ENCODE measurements at regions not wholly inside any gene's neighbourhood (a gene's known extent, or its start where the extent isn't known, plus 50 kb on each side); places are given as distances from the start of the nearest gene placed in this dataset.

- TF ChIP-seq EP300 (IDR thresholded peaks at IDR 0.05; ENCODE audit: borderline replicate concordance in 1 of 2, low read depth in 2 of 2, low read length in 2 of 2) (no peak), MAX (IDR thresholded peaks at IDR 0.05) (no peak), KDM1A (IDR thresholded peaks at IDR 0.05; ENCODE audit: borderline replicate concordance, low read length) (no peak), SAP30 (IDR thresholded peaks at IDR 0.05; ENCODE audit: insufficient read depth, insufficient replicate concordance, low read length) (no peak), CEBPB (IDR thresholded peaks at IDR 0.05; ENCODE audit: low read depth, low read length) (no peak), ATF2 (IDR thresholded peaks at IDR 0.05; ENCODE audit: low read length) (no peak), EZH2 (IDR thresholded peaks at IDR 0.05; ENCODE audit: low read depth, low read length, severe bottlenecking) (no peak), EGR1 (IDR thresholded peaks at IDR 0.05; ENCODE audit: borderline replicate concordance, low read depth, low read length) (no peak)
- TF ChIP-seq, protein P1, sequence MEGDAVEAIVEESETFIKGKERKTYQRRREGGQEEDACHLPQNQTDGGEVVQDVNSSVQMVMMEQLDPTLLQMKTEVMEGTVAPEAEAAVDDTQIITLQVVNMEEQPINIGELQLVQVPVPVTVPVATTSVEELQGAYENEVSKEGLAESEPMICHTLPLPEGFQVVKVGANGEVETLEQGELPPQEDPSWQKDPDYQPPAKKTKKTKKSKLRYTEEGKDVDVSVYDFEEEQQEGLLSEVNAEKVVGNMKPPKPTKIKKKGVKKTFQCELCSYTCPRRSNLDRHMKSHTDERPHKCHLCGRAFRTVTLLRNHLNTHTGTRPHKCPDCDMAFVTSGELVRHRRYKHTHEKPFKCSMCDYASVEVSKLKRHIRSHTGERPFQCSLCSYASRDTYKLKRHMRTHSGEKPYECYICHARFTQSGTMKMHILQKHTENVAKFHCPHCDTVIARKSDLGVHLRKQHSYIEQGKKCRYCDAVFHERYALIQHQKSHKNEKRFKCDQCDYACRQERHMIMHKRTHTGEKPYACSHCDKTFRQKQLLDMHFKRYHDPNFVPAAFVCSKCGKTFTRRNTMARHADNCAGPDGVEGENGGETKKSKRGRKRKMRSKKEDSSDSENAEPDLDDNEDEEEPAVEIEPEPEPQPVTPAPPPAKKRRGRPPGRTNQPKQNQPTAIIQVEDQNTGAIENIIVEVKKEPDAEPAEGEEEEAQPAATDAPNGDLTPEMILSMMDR (IDR thresholded peaks at IDR 0.05; ENCODE audit: control extremely low read depth in 1 of 3, insufficient read depth in 1 of 3, low read depth in 1 of 3, low read length in 3 of 3), result no peak
- TF ChIP-seq, protein P2, sequence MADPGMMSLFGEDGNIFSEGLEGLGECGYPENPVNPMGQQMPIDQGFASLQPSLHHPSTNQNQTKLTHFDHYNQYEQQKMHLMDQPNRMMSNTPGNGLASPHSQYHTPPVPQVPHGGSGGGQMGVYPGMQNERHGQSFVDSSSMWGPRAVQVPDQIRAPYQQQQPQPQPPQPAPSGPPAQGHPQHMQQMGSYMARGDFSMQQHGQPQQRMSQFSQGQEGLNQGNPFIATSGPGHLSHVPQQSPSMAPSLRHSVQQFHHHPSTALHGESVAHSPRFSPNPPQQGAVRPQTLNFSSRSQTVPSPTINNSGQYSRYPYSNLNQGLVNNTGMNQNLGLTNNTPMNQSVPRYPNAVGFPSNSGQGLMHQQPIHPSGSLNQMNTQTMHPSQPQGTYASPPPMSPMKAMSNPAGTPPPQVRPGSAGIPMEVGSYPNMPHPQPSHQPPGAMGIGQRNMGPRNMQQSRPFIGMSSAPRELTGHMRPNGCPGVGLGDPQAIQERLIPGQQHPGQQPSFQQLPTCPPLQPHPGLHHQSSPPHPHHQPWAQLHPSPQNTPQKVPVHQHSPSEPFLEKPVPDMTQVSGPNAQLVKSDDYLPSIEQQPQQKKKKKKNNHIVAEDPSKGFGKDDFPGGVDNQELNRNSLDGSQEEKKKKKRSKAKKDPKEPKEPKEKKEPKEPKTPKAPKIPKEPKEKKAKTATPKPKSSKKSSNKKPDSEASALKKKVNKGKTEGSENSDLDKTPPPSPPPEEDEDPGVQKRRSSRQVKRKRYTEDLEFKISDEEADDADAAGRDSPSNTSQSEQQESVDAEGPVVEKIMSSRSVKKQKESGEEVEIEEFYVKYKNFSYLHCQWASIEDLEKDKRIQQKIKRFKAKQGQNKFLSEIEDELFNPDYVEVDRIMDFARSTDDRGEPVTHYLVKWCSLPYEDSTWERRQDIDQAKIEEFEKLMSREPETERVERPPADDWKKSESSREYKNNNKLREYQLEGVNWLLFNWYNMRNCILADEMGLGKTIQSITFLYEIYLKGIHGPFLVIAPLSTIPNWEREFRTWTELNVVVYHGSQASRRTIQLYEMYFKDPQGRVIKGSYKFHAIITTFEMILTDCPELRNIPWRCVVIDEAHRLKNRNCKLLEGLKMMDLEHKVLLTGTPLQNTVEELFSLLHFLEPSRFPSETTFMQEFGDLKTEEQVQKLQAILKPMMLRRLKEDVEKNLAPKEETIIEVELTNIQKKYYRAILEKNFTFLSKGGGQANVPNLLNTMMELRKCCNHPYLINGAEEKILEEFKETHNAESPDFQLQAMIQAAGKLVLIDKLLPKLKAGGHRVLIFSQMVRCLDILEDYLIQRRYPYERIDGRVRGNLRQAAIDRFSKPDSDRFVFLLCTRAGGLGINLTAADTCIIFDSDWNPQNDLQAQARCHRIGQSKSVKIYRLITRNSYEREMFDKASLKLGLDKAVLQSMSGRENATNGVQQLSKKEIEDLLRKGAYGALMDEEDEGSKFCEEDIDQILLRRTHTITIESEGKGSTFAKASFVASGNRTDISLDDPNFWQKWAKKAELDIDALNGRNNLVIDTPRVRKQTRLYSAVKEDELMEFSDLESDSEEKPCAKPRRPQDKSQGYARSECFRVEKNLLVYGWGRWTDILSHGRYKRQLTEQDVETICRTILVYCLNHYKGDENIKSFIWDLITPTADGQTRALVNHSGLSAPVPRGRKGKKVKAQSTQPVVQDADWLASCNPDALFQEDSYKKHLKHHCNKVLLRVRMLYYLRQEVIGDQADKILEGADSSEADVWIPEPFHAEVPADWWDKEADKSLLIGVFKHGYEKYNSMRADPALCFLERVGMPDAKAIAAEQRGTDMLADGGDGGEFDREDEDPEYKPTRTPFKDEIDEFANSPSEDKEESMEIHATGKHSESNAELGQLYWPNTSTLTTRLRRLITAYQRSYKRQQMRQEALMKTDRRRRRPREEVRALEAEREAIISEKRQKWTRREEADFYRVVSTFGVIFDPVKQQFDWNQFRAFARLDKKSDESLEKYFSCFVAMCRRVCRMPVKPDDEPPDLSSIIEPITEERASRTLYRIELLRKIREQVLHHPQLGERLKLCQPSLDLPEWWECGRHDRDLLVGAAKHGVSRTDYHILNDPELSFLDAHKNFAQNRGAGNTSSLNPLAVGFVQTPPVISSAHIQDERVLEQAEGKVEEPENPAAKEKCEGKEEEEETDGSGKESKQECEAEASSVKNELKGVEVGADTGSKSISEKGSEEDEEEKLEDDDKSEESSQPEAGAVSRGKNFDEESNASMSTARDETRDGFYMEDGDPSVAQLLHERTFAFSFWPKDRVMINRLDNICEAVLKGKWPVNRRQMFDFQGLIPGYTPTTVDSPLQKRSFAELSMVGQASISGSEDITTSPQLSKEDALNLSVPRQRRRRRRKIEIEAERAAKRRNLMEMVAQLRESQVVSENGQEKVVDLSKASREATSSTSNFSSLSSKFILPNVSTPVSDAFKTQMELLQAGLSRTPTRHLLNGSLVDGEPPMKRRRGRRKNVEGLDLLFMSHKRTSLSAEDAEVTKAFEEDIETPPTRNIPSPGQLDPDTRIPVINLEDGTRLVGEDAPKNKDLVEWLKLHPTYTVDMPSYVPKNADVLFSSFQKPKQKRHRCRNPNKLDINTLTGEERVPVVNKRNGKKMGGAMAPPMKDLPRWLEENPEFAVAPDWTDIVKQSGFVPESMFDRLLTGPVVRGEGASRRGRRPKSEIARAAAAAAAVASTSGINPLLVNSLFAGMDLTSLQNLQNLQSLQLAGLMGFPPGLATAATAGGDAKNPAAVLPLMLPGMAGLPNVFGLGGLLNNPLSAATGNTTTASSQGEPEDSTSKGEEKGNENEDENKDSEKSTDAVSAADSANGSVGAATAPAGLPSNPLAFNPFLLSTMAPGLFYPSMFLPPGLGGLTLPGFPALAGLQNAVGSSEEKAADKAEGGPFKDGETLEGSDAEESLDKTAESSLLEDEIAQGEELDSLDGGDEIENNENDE (IDR thresholded peaks at IDR 0.05; ENCODE audit: insufficient replicate concordance, low read length), result no peak
Observed at GRCh38 chr15:93223803-93224202, 134.8 kb upstream of the RGMA start.

Measured in H1 (cell line).